ENCODE measurements at regions not wholly inside any gene's neighbourhood (a gene's known extent, or its start where the extent isn't known, plus 50 kb on each side); places are given as distances from the start of the nearest gene placed in this dataset.

GRCh38 chr5:61270510-61271165 lies 61.4 kb upstream of the ZSWIM6 start:
- TF ChIP-seq CBX3 (IDR thresholded peaks at IDR 0.05; ENCODE audit: low read depth): no peak
- no peak for TF ChIP-seq CTCF (IDR thresholded peaks at IDR 0.05 in 2 of 3, conservative IDR thresholded peaks at IDR 0.05 in 1 of 3; ENCODE audit: borderline replicate concordance in 1 of 3, insufficient read depth in 1 of 3, low read depth in 2 of 3, low read length in 2 of 3)
- no peak for TF ChIP-seq REST (IDR thresholded peaks at IDR 0.05; ENCODE audit: low read depth)
- no peak for TF ChIP-seq EZH2 (IDR thresholded peaks at IDR 0.05)
- no peak for TF ChIP-seq POLR2A (IDR thresholded peaks at IDR 0.05; ENCODE audit: borderline replicate concordance, extremely low read depth, insufficient read depth, insufficient read length)

Data from HCT116 (cell line).